Rectal smooth muscle tissue (tissue), 1 donor: ENCODE measurements at regions not wholly inside any gene's neighbourhood (a gene's known extent, or its start where the extent isn't known, plus 50 kb on each side); places are given as distances from the start of the nearest gene placed in this dataset.

Source experiments
- H3K27ac ChIP-seq: one replicate; pipeline ENCODE4 v1.7.0; 2013; ENCODE audit warnings: low read depth, low read length, inconsistent platforms
- H3K27me3 ChIP-seq: one replicate; pipeline ENCODE4 v1.7.0; 2013; ENCODE audit warnings: low read length; ENCODE audit not compliant: control insufficient read depth, insufficient read depth
- H3K36me3 ChIP-seq: one replicate; pipeline ENCODE4 v1.7.0; 2013; ENCODE audit warnings: low read length; ENCODE audit not compliant: control insufficient read depth, insufficient read depth
- H3K4me1 ChIP-seq: one replicate; pipeline ENCODE4 v1.7.0; 2013; ENCODE audit warnings: low read length; ENCODE audit not compliant: control insufficient read depth, insufficient read depth
- H3K4me3 ChIP-seq: one replicate; pipeline ENCODE4 v1.7.0; 2013; ENCODE audit warnings: low read length
- H3K9ac ChIP-seq: one replicate; pipeline ENCODE4 v1.7.0; 2013; ENCODE audit warnings: low read length

DNA sequence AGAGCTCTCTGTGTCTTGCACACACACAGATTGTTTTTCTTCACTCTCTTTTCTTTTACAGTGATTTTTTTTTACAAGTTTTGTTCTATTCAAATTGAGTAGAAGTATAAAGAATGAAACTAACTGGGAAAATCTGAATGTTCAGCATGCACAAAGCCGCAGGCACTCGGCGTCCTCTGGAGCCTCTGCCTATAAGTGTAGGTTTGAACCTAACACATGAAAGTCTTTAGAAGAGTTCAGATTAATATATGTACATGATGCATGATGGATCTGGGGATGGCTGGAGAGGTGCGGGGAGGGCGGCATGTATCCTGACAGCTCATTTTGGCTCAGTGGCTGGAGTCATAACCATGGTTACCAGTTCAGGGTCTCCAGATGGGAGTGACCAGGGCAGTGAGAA lies 301.1 kb upstream of the CDH4 start:
- Histone ChIP-seq H3K4me1 (no peaks in the 10 kb centered on the region), H3K27me3 (no peaks in the 10 kb centered on the region), H3K36me3 (no peaks in the 10 kb centered on the region), H3K27ac (no peak overlapping the region), H3K9ac (no peak overlapping the region), H3K4me3 (no peak overlapping the region)

DNA sequence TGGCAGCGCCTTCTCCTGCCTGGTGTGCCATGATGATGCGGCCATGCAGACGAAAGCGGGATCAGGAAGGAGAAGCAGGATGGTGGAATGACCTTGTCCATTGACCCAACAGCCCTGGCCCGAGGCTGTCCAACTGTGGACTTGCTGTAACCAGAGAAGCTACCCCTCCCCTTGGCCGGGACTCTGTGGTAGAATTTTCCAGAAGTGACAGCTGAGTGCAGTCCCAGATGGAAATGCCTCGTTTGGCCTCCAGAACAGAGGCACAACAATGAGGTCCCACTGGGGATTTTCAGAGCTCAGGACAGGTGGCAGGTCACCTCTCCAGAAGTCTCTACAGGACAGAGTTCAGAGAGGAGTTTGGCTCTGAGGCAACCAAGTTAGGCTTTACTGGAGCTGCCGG lies 299.2 kb upstream of the CDH4 start:
- Histone ChIP-seq H3K9ac (no peak overlapping the region), H3K27me3 (no peaks in the 10 kb centered on the region), H3K27ac (no peak overlapping the region), H3K36me3 (no peaks in the 10 kb centered on the region), H3K4me1 (no peaks in the 10 kb centered on the region), H3K4me3 (no peak overlapping the region)

DNA sequence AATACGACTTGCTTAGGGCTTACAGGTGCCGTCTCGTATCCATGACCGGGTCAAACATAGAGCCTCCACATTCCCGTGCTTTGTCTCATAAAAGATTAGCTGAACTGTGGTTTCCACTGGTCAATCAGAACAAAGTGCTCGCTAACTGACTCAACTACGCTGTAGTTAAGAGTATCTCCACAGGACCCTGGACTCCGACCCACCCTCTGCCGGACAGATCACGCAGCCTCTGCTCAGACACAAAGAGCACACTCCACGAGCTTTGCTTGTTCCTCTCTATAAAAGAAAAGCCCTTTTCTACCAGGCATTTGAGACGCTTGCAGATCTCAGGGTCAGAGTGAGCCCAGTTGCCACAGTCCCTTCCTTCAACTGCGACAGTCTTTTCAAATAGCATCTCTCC lies 298.7 kb upstream of the CDH4 start:
- Histone ChIP-seq H3K4me3 (no peak overlapping the region), H3K9ac (no peak overlapping the region), H3K36me3 (no peaks in the 10 kb centered on the region), H3K4me1 (no peaks in the 10 kb centered on the region), H3K27me3 (no peaks in the 10 kb centered on the region), H3K27ac (no peak overlapping the region)

DNA sequence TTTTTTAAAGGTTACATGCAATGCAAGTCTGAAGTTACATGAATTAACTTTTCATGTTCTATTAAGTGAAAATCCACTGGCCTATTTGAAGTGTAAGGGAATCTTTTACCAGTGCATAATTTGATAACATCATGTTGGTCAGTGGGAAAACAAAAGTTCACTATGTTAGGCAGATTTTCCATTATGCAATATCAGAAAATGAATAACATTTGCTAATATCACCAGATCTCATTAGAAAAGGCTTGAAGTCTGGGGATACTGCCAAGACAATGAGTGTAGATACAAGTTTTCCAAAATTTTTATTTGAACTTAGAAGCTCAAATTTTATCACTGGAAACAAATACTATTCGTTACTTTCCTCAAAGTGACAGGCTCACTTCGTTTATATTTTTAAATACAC lies 296.4 kb upstream of the CDH4 start:
- Histone ChIP-seq H3K27me3 (no peaks in the 10 kb centered on the region), H3K36me3 (no peaks in the 10 kb centered on the region), H3K4me3 (no peak overlapping the region), H3K27ac (no peak overlapping the region), H3K9ac (no peak overlapping the region), H3K4me1 (no peaks in the 10 kb centered on the region)

DNA sequence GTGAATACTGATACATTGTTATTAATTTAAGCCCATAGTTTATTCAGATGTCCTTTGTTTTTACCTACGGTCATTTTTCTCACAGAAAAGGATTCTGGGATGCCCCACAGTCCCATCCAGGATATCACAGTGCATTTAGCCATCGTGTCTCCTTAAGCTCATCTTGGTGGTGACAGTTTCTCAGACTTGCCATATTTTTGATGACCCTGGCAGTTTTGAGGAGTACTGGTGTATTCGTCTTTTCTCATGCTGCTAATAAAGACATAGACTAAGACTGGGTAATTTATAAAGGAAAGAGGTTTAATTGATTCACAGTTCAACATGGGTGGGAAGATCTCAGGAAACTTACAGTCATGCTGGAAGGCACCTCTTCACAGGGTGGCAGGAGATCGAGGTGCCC lies 295.9 kb upstream of the CDH4 start:
- no peak overlapping the region for H3K9ac ChIP-seq
- H3K27ac ChIP-seq = no peak overlapping the region
- H3K36me3 ChIP-seq = no peaks in the 10 kb centered on the region
- H3K27me3 ChIP-seq = no peaks in the 10 kb centered on the region
- H3K4me1 ChIP-seq = no peaks in the 10 kb centered on the region
- no peak overlapping the region for H3K4me3 ChIP-seq

DNA sequence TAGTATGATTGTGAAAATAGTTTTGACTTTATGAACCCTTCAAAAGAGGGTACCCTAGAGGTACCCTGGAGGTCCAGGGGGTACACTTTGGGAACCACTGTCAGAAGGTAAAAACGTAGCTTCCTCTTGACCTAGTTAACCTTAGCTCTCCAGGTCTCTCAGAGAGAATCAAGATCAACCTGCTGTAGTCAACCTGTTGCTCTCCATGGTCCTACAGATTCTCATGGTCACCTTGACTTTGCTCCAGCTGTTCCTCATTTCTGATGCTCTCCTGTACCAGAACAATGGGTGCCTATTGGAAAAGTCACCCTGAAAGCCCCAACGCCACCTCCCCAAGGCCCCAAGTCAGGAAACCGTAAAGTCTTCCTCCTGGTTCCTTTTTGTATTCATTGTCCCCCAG lies 294.4 kb upstream of the CDH4 start:
- Histone ChIP-seq H3K27ac (no peak overlapping the region), H3K27me3 (no peaks in the 10 kb centered on the region), H3K4me1 (no peaks in the 10 kb centered on the region)

DNA sequence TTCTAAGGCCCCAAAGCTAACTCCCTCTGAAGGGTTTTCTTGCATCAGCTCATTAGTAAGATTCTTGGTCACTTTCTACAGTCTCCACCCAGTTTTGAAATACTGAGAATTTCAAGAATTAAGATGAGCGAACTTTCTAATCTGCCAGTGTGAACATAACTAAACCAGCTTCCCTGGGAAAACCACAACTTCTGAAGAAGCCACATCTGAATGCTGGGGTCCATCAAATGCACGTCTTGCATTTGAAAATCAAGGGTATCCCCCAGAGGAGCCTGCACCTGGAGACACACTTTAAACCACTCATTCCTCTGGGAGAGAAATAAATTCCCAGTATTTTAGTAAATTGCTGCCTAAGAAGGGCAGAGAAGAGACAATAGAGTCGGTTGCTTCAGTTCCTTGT lies 292.1 kb upstream of the CDH4 start:
- no peak overlapping the region for H3K4me3 ChIP-seq
- H3K4me1 ChIP-seq = no peaks in the 10 kb centered on the region
- H3K27me3 ChIP-seq = no peaks in the 10 kb centered on the region
- no peak overlapping the region for H3K27ac ChIP-seq
- H3K36me3 ChIP-seq = no peaks in the 10 kb centered on the region
- H3K9ac ChIP-seq = no peak overlapping the region

More for the DNA sequence above, 294.4 kb upstream of the CDH4 start:
- Histone ChIP-seq H3K36me3 (no peaks in the 10 kb centered on the region), H3K4me3 (no peak overlapping the region), H3K9ac (no peak overlapping the region)

DNA sequence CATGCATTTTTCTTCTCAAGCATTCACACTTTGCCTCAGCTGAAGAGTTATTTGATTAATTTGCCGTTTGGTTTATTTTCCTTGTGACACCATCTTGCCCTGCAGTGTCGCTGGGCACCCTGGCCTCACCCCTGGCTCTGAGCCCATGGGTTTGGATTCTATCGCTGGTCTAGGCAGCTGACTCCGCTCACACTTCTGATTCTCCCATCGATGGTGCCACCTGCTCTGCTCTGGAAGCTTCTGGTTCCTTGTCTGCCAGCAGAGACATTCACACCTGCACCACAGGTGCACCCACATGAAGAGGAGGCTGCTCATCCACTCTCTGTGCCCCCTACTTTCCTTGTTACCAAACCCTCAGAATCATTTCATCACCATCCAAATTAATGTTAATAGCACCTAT lies 291.6 kb upstream of the CDH4 start:
- Histone ChIP-seq H3K27me3 (no peaks in the 10 kb centered on the region), H3K27ac (no peak overlapping the region)

DNA sequence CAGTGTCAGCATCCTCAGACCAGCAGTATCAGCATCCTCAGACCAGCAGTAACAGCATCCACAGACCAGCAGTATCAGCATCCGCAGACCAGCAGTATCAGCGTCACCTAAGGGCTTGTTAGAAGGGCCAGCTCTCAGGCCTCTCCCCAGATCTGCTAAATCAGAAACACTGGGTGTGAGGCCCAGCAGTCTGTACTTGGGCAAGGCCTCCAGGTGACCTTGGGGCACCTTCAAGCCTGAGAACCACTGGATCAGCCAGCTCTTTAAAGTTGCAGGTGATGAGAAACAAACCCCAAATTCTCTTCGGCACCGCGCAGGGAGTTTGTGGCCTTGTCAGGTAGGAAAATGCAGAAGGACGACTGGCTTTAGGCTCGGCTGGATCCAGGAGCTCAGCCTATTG lies 290.5 kb upstream of the CDH4 start:
- Histone ChIP-seq H3K4me1 (no peaks in the 10 kb centered on the region), H3K27me3 (no peaks in the 10 kb centered on the region), H3K9ac (no peak overlapping the region), H3K36me3 (no peaks in the 10 kb centered on the region), H3K27ac (no peak overlapping the region), H3K4me3 (no peak overlapping the region)

More for the DNA sequence above, 291.6 kb upstream of the CDH4 start:
- H3K36me3 ChIP-seq = no peaks in the 10 kb centered on the region
- H3K9ac ChIP-seq = no peak overlapping the region
- no peaks in the 10 kb centered on the region for H3K4me1 ChIP-seq
- no peak overlapping the region for H3K4me3 ChIP-seq

DNA sequence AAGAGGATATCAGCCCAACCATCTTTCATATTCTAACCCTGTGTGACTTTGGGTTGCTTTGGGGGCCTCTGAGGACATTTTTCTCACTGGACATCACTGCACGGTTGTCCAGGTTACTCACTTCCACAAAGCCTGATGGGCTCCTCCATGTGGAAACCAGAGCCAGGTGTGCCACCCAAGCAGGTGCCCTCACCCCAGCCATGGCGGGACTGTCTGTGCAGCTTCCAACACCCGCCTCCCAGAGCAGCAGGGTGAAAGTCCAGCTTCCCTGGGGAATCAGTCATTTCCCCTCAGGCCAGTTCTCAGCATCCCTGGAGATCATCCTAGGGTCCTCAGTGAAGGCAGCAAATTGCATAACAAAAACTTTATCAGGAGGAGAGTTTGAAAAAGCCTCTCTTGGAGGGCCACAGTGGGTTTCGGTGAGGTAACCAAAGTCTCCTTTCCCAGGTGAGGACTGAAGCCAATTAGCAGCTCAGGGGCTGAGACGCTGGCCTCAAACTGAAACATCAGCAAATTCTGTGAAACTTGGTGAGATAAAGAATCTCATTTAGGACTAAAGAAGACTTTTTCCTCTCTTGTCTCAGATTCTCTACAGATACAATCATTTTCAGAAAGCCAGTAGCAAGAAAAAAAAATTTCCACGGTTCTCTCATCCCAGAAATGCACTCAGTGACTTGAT lies 289.6 kb upstream of the CDH4 start:
- Histone ChIP-seq H3K27me3 (no peaks in the 10 kb centered on the region), H3K36me3 (no peaks in the 10 kb centered on the region), H3K4me3 (no peak overlapping the region), H3K4me1 (no peaks in the 10 kb centered on the region), H3K27ac (no peak overlapping the region), H3K9ac (no peak overlapping the region)

DNA sequence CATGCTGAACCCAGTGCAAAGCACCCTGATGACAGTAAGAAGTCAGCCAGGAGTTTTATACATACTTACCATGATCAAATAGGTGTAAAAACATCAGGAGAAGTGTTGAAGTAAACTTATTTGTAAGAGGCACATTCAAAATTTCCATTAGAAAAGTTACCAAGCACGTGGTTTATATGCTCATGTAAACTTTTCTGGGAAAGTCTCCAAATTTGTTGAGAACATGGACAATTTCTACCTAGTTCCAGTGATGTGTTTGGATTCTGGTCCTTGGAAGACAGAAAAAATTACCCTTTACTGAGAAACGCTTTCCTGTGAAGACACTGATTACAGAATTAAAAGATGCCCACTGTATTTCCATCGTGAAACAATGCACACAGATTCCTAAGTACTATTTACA lies 288.9 kb upstream of the CDH4 start:
- no peaks in the 10 kb centered on the region for H3K27me3 ChIP-seq
- H3K4me3 ChIP-seq = no peak overlapping the region
- H3K27ac ChIP-seq = no peak overlapping the region
- no peaks in the 10 kb centered on the region for H3K4me1 ChIP-seq
- no peaks in the 10 kb centered on the region for H3K36me3 ChIP-seq
- no peak overlapping the region for H3K9ac ChIP-seq

DNA sequence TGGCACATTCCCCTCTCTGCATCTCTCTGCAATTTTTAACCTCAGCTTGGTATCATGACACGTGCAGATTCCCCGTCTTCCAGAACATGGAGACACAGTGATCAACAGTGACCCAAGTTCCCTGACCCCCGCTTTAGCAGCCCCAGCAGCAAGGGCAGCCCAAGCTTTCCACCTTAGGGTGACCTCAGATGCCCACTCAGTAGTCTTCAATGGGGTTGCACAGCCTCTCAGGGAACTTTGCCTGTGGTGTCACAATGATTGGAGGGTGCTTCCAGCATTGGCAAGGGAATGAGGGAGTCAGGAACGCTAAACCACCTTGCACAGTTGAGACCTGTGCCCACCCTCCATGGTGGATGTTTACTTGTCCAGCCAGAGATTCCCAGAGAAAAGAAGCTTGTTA lies 287.1 kb upstream of the CDH4 start:
- Histone ChIP-seq H3K27ac (no peak overlapping the region), H3K27me3 (no peaks in the 10 kb centered on the region), H3K4me1 (no peaks in the 10 kb centered on the region), H3K9ac (no peak overlapping the region), H3K36me3 (no peaks in the 10 kb centered on the region), H3K4me3 (no peak overlapping the region)

DNA sequence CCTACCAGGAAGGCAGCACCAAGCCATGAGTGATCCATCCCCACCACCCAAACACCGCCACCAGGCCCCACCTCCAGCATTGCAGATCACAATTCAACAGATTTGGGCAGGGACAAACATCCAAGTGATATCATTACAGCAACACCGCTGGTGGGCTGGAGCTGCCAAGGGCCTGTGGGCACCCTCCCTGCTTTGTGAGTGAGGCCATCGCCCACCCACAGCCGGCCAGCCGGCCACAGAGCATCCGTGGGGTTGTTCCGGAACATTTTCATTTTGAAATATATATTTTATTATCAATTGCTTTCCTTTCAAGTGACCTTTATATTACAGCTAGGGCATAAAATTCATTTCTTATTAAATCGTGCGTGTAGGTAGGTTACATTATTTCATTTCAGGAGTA lies 286.0 kb upstream of the CDH4 start:
- Histone ChIP-seq H3K27ac (no peak overlapping the region), H3K4me3 (no peak overlapping the region), H3K27me3 (no peaks in the 10 kb centered on the region), H3K4me1 (no peaks in the 10 kb centered on the region), H3K36me3 (no peaks in the 10 kb centered on the region), H3K9ac (no peak overlapping the region)
